T-cell (primary cell): ENCODE measurements at regions not wholly inside any gene's neighbourhood (a gene's known extent, or its start where the extent isn't known, plus 50 kb on each side); places are given as distances from the start of the nearest gene placed in this dataset.

ENCODE experiments used
- ATAC-seq, 4 experiments: fragments of 200-7000 bp in 3 of 4; fragments of 150-1000 bp in 1 of 4; cut with Tn5 transposase; replicated peaks in 1 of 4; 1 replicate in 3 of 4; 2 replicates in 1 of 4; pipeline ENCODE4 v1.10.0; 2021; ENCODE audit warnings: moderate library complexity in 3 of 4, mild to moderate bottlenecking in 2 of 4, moderate number of reproducible peaks in 1 of 4
- CTCF ChIA-PET, 2 donors: fragments of 300-600 bp; sonication (Branson Sonifier 250); formaldehyde crosslinking; loops; one replicate each; lab custom pipeline; 2022; ENCODE audit warnings: antibody characterized with exemption in 2 of 2; lab: Charles Lee
- POLR2A ChIA-PET, 2 donors: fragments of 300-600 bp; sonication (Branson Sonifier 250); formaldehyde crosslinking; loops; one replicate each; lab custom pipeline; 2022; ENCODE audit warnings: antibody characterized with exemption in 2 of 2; lab: Charles Lee
- DNase-seq, 35 experiments: peaks; one replicate each; pipeline versions ENCODE4 v3.0.0 to v3.0.0-alpha.2; 2013 to 2023
- H3K27ac ChIP-seq: one replicate; pipeline ENCODE4 v1.5.1; 2013; ENCODE audit warnings: low read length
- H3K27me3 ChIP-seq, 2 experiments: replicated peaks in 1 of 2; 1 replicate in 1 of 2; 2 replicates in 1 of 2; pipeline versions ENCODE4 v1.6.1 to v1.7.0; 2013; ENCODE audit warnings: low read length in 1 of 2, mixed read lengths in 1 of 2; ENCODE audit not compliant: control insufficient read depth in 2 of 2, insufficient read depth in 2 of 2; ENCODE audit errors: extremely low read depth in 1 of 2
- H3K36me3 ChIP-seq, 2 donors: 1 replicate in 1 of 2; 2 replicates in 1 of 2; pipeline versions ENCODE4 v1.6.1 to v1.7.0; 2013; ENCODE audit warnings: low read length in 1 of 2; ENCODE audit not compliant: control insufficient read depth in 2 of 2, insufficient read depth in 1 of 2; ENCODE audit errors: extremely low read depth in 1 of 2
- H3K4me1 ChIP-seq, 2 experiments: 1 replicate in 1 of 2; 2 replicates in 1 of 2; pipeline versions ENCODE4 v1.6.1 to v1.7.0; 2013; ENCODE audit warnings: low read length in 2 of 2, mixed read lengths in 1 of 2; ENCODE audit not compliant: insufficient read depth in 2 of 2, control insufficient read depth in 1 of 2; ENCODE audit errors: extremely low read depth in 1 of 2
- H3K4me3 ChIP-seq, 2 donors: 1 replicate in 1 of 2; 2 replicates in 1 of 2; pipeline versions ENCODE4 v1.5.1 to v1.7.0; 2013; ENCODE audit warnings: mild to moderate bottlenecking in 2 of 2, low read length in 1 of 2, moderate library complexity in 1 of 2; ENCODE audit not compliant: control insufficient read depth in 1 of 2; ENCODE audit errors: extremely low read depth in 1 of 2
- H3K9me3 ChIP-seq: 2 replicates; pipeline ENCODE4 v1.7.0; 2013
- H3K27ac Mint-ChIP-seq, 2 donors: one replicate each; pipeline ENCODE4 v1.8.0; 2020 to 2021; ENCODE audit warnings: mild to moderate bottlenecking in 2 of 2, mixed read lengths in 2 of 2
- H3K27me3 Mint-ChIP-seq, 2 donors: one replicate each; pipeline ENCODE4 v1.8.0; 2021 to 2022; ENCODE audit warnings: mixed read lengths in 2 of 2
- H3K36me3 Mint-ChIP-seq: one replicate; pipeline ENCODE4 v1.8.0; 2021; ENCODE audit warnings: mixed read lengths
- H3K4me1 Mint-ChIP-seq, 3 donors: one replicate each; pipeline ENCODE4 v1.8.0; 2020 to 2022; ENCODE audit warnings: mixed read lengths in 3 of 3, mild to moderate bottlenecking in 1 of 3
- H3K4me3 Mint-ChIP-seq, 3 donors: one replicate each; pipeline ENCODE4 v1.8.0; 2020 to 2022; ENCODE audit warnings: mild to moderate bottlenecking in 3 of 3, mixed read lengths in 3 of 3, moderate library complexity in 3 of 3
- H3K9me3 Mint-ChIP-seq, 3 donors: one replicate each; pipeline ENCODE4 v1.8.0; 2020 to 2022; ENCODE audit warnings: mixed read lengths in 3 of 3
- WGBS: methylation state at CpG from one replicate; pipeline ENCODE4 v1.1.5; 2013; ENCODE audit warnings: missing lambda C conversion rate; ENCODE audit not compliant: insufficient coverage; 5-methylcytosine and 5-hydroxymethylcytosine counted together

GRCh38 chr15:69637818-69638217 is 185.2 kb downstream of the RPLP1 start:
- H3K36me3 ChIP-seq = no peaks in the 10 kb centered on the region
- no peak overlapping the region for H3K27ac ChIP-seq
- ChIA-PET POLR2A (no interaction called here), CTCF (no interaction called here)
- H3K4me3 ChIP-seq = no peak overlapping the region
- H3K36me3 Mint-ChIP-seq = no peaks in the 10 kb centered on the region
- H3K9me3 ChIP-seq = no peaks in the 10 kb centered on the region
- peaks cover 0 to 6% (median 0%) of the 10 kb centered on the region in 3 donors for H3K4me1 Mint-ChIP-seq
- no peak overlapping the region for H3K27ac Mint-ChIP-seq
- no peak overlapping the region for H3K4me3 Mint-ChIP-seq
- peaks cover 0 to 18% (median 5%) of the 10 kb centered on the region in 3 donors for H3K9me3 Mint-ChIP-seq
- H3K27me3 Mint-ChIP-seq = peaks cover 7 to 10% of the 10 kb centered on the region in 2 donors
- H3K4me1 ChIP-seq = no peaks in the 10 kb centered on the region
- H3K27me3 ChIP-seq = no peaks in the 10 kb centered on the region
- 90% methylated on average over 2 of the region's 5 CpGs for WGBS
- DNase-seq = no peak
- no peak for ATAC-seq

DNA sequence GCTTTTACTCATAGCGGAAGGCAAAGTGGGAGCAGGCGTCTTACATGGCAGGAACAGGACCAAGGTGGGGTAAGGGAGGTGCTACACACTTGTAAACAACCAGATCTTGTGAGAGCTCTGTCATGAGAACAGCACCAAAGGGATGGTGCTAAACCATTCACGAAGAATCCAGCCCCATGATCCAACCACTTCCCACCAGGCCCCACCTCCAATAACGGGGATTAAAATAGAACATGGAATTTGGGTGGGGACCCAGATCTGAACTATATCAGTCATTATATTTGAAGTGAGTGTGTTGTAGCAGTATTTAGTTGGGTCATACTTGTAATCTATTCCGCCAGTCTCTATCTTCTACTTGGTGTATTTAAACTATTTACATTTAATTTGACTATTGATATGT is 190.9 kb downstream of the RPLP1 start:
- Histone ChIP-seq H3K9me3 (no peaks in the 10 kb centered on the region), H3K36me3 (no peaks in the 10 kb centered on the region), H3K4me1 (no peaks in the 10 kb centered on the region), H3K27ac (no peak overlapping the region), H3K27me3 (peaks cover 0 to 5% of the 10 kb centered on the region in 2 experiments), H3K4me3 (no peak overlapping the region)
- DNase-seq (no peak), ATAC-seq (no peak)
- Mint-ChIP-seq H3K27ac (no peak overlapping the region), H3K4me3 (no peak overlapping the region), H3K4me1 (peaks cover 0 to 4% (median 0%) of the 10 kb centered on the region in 3 donors), H3K27me3 (peaks cover 1 to 5% of the 10 kb centered on the region in 2 donors), H3K9me3 (peaks cover 0 to 18% (median 5%) of the 10 kb centered on the region in 3 donors), H3K36me3 (no peaks in the 10 kb centered on the region)
- WGBS = 100% methylated on average over 2 of the region's 5 CpGs
- ChIA-PET CTCF (interaction anchor here in 1 of 2 donors (0.8 kb wide), 1 partner anchor 15 kb away, joined by 3 read pairs; no protein-coding TSS in a partner anchor), POLR2A (no interaction called here)

DNA sequence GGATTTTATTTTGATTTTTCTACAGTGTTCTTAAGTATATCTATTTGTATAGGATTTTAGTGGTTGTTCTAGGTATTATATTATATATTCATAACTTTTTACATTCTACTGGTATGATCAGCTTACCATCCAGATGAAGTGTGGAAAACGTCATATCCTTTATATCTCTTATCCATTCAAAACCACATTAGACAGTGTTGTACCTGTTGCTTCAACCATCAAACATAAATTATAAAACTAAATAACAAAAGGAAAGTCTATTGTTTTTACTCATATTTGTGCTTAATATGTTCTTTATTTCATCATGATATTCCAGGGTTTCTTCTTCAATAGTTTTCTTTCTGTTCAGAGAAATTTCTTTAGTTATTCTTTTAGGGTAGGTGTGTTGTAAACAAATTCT is 191.4 kb downstream of the RPLP1 start:
- Mint-ChIP-seq H3K4me3 (no peak overlapping the region), H3K4me1 (peaks cover 0 to 4% (median 3%) of the 10 kb centered on the region in 3 donors), H3K27me3 (peaks cover 2 to 5% of the 10 kb centered on the region in 2 donors), H3K9me3 (peaks cover 0 to 18% (median 5%) of the 10 kb centered on the region in 3 donors), H3K27ac (no peak overlapping the region), H3K36me3 (no peaks in the 10 kb centered on the region)
- peaks cover 0 to 7% of the 10 kb centered on the region in 2 experiments for H3K27me3 ChIP-seq
- DNase-seq (no peak), ATAC-seq (no peak)
- H3K36me3 ChIP-seq = no peaks in the 10 kb centered on the region
- CTCF ChIA-PET = interaction anchor here in 1 of 2 donors (0.8 kb wide), 1 partner anchor 15 kb away, joined by 3 read pairs; no protein-coding TSS in a partner anchor
- WGBS = no CpG with 5 or more reads among the region's 1 CpG
- H3K4me3 ChIP-seq = no peak overlapping the region
- peaks cover 0 to 2% of the 10 kb centered on the region in 2 experiments for H3K4me1 ChIP-seq
- no peaks in the 10 kb centered on the region for H3K9me3 ChIP-seq
- no peak overlapping the region for H3K27ac ChIP-seq
- POLR2A ChIA-PET = no interaction called here

GRCh38 chr15:69644876-69645275 is 192.3 kb downstream of the RPLP1 start:
- DNase-seq (no peak), ATAC-seq (no peak)
- Histone ChIP-seq H3K4me1 (peaks cover 0 to 6% of the 10 kb centered on the region in 2 experiments), H3K27me3 (peaks cover 0 to 12% of the 10 kb centered on the region in 2 experiments), H3K9me3 (no peaks in the 10 kb centered on the region), H3K4me3 (no peak overlapping the region), H3K36me3 (no peaks in the 10 kb centered on the region), H3K27ac (no peak overlapping the region)
- Mint-ChIP-seq H3K9me3 (peaks cover 0 to 18% (median 5%) of the 10 kb centered on the region in 3 donors), H3K36me3 (no peaks in the 10 kb centered on the region), H3K27ac (no peak overlapping the region), H3K4me3 (no peak overlapping the region), H3K27me3 (peaks cover 5 to 9% of the 10 kb centered on the region in 2 donors), H3K4me1 (peaks cover 0 to 4% (median 4%) of the 10 kb centered on the region in 3 donors)
- CTCF ChIA-PET = no interaction called here
- WGBS = no CpG with 5 or more reads among the region's 1 CpG
- POLR2A ChIA-PET = no interaction called here

DNA sequence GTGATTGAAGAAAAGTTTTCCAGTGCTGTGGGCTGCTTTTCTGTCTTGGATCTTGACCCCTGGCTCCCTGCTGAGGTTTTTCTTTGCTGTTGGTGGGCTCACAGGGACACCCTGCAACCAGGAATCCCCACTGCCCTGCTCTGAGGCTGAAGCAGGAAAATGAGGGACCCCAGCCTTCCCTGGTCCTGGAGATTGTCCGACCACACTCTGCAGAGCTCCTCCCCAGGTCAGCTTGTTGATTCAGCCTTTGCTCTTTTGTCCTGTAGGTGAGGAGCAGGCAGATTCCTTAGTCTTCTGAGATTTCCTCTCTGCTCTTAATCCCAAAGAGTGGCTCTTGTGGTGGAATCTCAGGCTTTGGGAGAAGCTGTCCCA is 194.5 kb downstream of the RPLP1 start:
- Histone ChIP-seq H3K4me1 (peaks cover 0 to 6% of the 10 kb centered on the region in 2 experiments), H3K9me3 (no peaks in the 10 kb centered on the region), H3K36me3 (no peaks in the 10 kb centered on the region), H3K27me3 (peaks cover 0 to 12% of the 10 kb centered on the region in 2 experiments), H3K27ac (no peak overlapping the region), H3K4me3 (no peak overlapping the region)
- Mint-ChIP-seq H3K9me3 (peaks cover 0 to 1% (median 0%) of the 10 kb centered on the region in 3 donors), H3K36me3 (no peaks in the 10 kb centered on the region), H3K4me1 (peaks cover 0 to 11% (median 10%) of the 10 kb centered on the region in 3 donors), H3K27ac (no peak overlapping the region), H3K27me3 (peaks cover 15 to 24% of the 10 kb centered on the region in 2 donors), H3K4me3 (no peak overlapping the region)
- 100% methylated on average over 1 of the region's 1 CpG for whole genome bisulfite sequencing
- DNase-seq = peak in 1 of 35 experiments; percentile 1
- ChIA-PET CTCF (no interaction called here), POLR2A (no interaction called here)
- ATAC-seq = no peak

- CTCF ChIA-PET = interaction anchor here in 1 of 2 donors (0.5 kb wide), 1 partner anchor 233 kb away, joined by 3 read pairs; no protein-coding TSS in a partner anchor
- Mint-ChIP-seq H3K9me3 (no peaks in the 10 kb centered on the region), H3K36me3 (no peaks in the 10 kb centered on the region), H3K27me3 (peaks cover 15 to 24% of the 10 kb centered on the region in 2 donors), H3K27ac (no peak overlapping the region), H3K4me1 (peaks cover 0 to 17% (median 17%) of the 10 kb centered on the region in 3 donors), H3K4me3 (no peak overlapping the region)
- H3K36me3 ChIP-seq = no peaks in the 10 kb centered on the region
- POLR2A ChIA-PET = no interaction called here
- peaks cover 0 to 12% of the 10 kb centered on the region in 2 experiments for H3K4me1 ChIP-seq
- 73% methylated on average over 13 of the region's 14 CpGs for WGBS
- no peaks in the 10 kb centered on the region for H3K9me3 ChIP-seq
- H3K4me3 ChIP-seq = no peak overlapping the region
- peaks cover 0 to 12% of the 10 kb centered on the region in 2 experiments for H3K27me3 ChIP-seq
- DNase-seq = peak in 2 of 35 experiments; percentile 1 to 2
- H3K27ac ChIP-seq = no peak overlapping the region
- no peak for ATAC-seq
Observed at GRCh38 chr15:69648212-69648611, 195.6 kb downstream of the RPLP1 start.
